Stomach (tissue), 4 donors: ENCODE measurements at regions not wholly inside any gene's neighbourhood (a gene's known extent, or its start where the extent isn't known, plus 50 kb on each side); places are given as distances from the start of the nearest gene placed in this dataset.

Experiments
- EP300 ChIP-seq: sonication (generic); formaldehyde crosslinking; IDR thresholded peaks from one replicate; pipeline ENCODE4 v1.6.1; 2017; ENCODE audit warnings: antibody characterized with exemption
- POLR2A ChIP-seq, 4 donors: fragments of 450-650 bp; IDR thresholded peaks; one replicate each; pipeline ENCODE4 v1.6.1; 2016; ENCODE audit warnings: antibody characterized with exemption in 4 of 4, control low read depth in 2 of 4, mild to moderate bottlenecking in 1 of 4, moderate library complexity in 1 of 4
- TF ChIP-seq, protein P1 (sequence below), 7 experiments: fragments of 450-650 bp in 4 of 7; fragments of 200-600 bp in 3 of 7; sonication (generic) in 3 of 7; IDR thresholded peaks; one replicate each; pipeline ENCODE4 v1.5.1; 2016 to 2019; ENCODE audit warnings: antibody characterized with exemption in 7 of 7, control low read depth in 2 of 7, mild to moderate bottlenecking in 1 of 7

DNA sequence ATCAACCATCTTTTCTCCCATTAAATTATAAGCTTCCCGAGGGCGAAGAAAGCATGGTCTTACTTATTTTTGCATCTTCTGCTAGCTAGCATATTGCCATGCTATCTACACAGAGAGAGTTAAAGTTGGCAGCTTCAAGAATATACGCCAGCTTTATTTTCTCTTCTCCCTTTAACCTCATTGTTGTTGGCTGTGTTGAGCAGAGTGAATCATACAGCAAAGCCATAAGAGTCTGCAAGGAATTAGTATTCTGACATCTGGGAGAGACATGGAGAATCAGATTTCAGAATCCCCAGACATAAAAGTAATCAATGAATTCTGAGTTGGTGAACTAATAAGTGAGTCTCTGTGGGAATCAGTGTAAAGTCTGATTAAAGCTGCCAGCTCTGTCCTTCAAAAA is 649.6 kb upstream of the PTBP2 start:
- TF ChIP-seq POLR2A (IDR thresholded peaks at IDR 0.05) (no peak), EP300 (no peak)
- TF ChIP-seq, protein P1, sequence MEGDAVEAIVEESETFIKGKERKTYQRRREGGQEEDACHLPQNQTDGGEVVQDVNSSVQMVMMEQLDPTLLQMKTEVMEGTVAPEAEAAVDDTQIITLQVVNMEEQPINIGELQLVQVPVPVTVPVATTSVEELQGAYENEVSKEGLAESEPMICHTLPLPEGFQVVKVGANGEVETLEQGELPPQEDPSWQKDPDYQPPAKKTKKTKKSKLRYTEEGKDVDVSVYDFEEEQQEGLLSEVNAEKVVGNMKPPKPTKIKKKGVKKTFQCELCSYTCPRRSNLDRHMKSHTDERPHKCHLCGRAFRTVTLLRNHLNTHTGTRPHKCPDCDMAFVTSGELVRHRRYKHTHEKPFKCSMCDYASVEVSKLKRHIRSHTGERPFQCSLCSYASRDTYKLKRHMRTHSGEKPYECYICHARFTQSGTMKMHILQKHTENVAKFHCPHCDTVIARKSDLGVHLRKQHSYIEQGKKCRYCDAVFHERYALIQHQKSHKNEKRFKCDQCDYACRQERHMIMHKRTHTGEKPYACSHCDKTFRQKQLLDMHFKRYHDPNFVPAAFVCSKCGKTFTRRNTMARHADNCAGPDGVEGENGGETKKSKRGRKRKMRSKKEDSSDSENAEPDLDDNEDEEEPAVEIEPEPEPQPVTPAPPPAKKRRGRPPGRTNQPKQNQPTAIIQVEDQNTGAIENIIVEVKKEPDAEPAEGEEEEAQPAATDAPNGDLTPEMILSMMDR (IDR thresholded peaks at IDR 0.05) = no peak
